Stimulated activated CD4-positive, alpha-beta T cell treated with anti-CD3 and anti-CD28 coated beads, Interleukin-12 subunit alpha, Interleukin-12 subunit beta, amount 100 ng/mL, for 48 hours (primary cell): ENCODE measurements at regions not wholly inside any gene's neighbourhood (a gene's known extent, or its start where the extent isn't known, plus 50 kb on each side); places are given as distances from the start of the nearest gene placed in this dataset.

Experiments used
- DNase-seq, 3 donors: peaks; one replicate each; pipeline ENCODE4 v3.0.0-alpha.2; 2020; ENCODE audit warnings: low read depth in 2 of 3, low spot score in 1 of 3

- no peak for DNase-seq
These were observed 102.8 kb upstream of the ZNF521 start for GRCh38 chr18:25454730-25455129.

GRCh38 chr18:25454270-25454659 is 102.3 kb upstream of the ZNF521 start:
- no peak for DNase-seq

- DNase-seq = no peak
These were observed 101.7 kb upstream of the ZNF521 start for GRCh38 chr18:25453556-25454269.

GRCh38 chr18:25451077-25451658 is 99.2 kb upstream of the ZNF521 start:
- no peak for DNase-seq

- no peak for DNase-seq
These were observed 97.1 kb upstream of the ZNF521 start for GRCh38 chr18:25449046-25449445.

GRCh38 chr18:25446972-25447371 is 95.0 kb upstream of the ZNF521 start:
- no peak for DNase-seq

- no peak for DNase-seq
These were observed 93.5 kb upstream of the ZNF521 start for GRCh38 chr18:25445430-25445829.

- no peak for DNase-seq
These were observed 91.8 kb upstream of the ZNF521 start for GRCh38 chr18:25443776-25444175.

GRCh38 chr18:25435149-25435782 is 83.3 kb upstream of the ZNF521 start:
- DNase-seq = no peak

GRCh38 chr18:25434745-25435144 is 82.8 kb upstream of the ZNF521 start:
- DNase-seq = no peak

GRCh38 chr18:25433590-25433989 is 81.6 kb upstream of the ZNF521 start:
- DNase-seq = no peak

GRCh38 chr18:25425024-25425423 is 73.1 kb upstream of the ZNF521 start:
- no peak for DNase-seq

GRCh38 chr18:25423760-25424159 is 71.8 kb upstream of the ZNF521 start:
- no peak for DNase-seq

GRCh38 chr18:25423267-25423666 is 71.3 kb upstream of the ZNF521 start:
- no peak for DNase-seq

GRCh38 chr18:25422230-25422629 is 70.3 kb upstream of the ZNF521 start:
- no peak for DNase-seq

- no peak for DNase-seq
These were observed 68.3 kb upstream of the ZNF521 start for GRCh38 chr18:25420077-25420825.

GRCh38 chr18:25416374-25416773 is 64.4 kb upstream of the ZNF521 start:
- no peak for DNase-seq

- DNase-seq = no peak
These were observed 58.0 kb upstream of the ZNF521 start for GRCh38 chr18:25409971-25410370.

GRCh38 chr18:25408293-25408692 is 56.3 kb upstream of the ZNF521 start:
- no peak for DNase-seq
